Naive thymus-derived CD4-positive, alpha-beta T cell (primary cell): ENCODE measurements at regions not wholly inside any gene's neighbourhood (a gene's known extent, or its start where the extent isn't known, plus 50 kb on each side); places are given as distances from the start of the nearest gene placed in this dataset.

Experiments used
- ATAC-seq: fragments of 150-1000 bp; cut with Tn5 transposase; 2 replicates; pipeline ENCODE4 v1.10.0; 2021; ENCODE audit warnings: mild to moderate bottlenecking, moderate library complexity
- CTCF ChIA-PET: fragments of 350-600 bp; sonication (Branson Sonifier 250); formaldehyde crosslinking; loops from one replicate; lab custom pipeline; 2021; ENCODE audit warnings: antibody characterized with exemption; lab: Charles Lee
- POLR2A ChIA-PET: fragments of 350-600 bp; sonication (Branson Sonifier 250); formaldehyde crosslinking; loops from one replicate; lab custom pipeline; 2021; ENCODE audit warnings: antibody characterized with exemption, inconsistent platforms; lab: Charles Lee
- DNase-seq, 9 donors: peaks; one replicate each; pipeline versions ENCODE4 v3.0.0 to v3.0.0-alpha.2; 2020 to 2022; ENCODE audit warnings: mixed read lengths in 1 of 9
- H3K27ac ChIP-seq: one replicate; pipeline ENCODE4 v1.7.0; 2013; ENCODE audit warnings: mild to moderate bottlenecking, low read depth, low read length, moderate library complexity
- H3K27me3 ChIP-seq, 2 donors: one replicate each; pipeline ENCODE4 v1.7.0; 2013; ENCODE audit warnings: low read length in 2 of 2, mild to moderate bottlenecking in 2 of 2, moderate library complexity in 2 of 2; ENCODE audit not compliant: control insufficient read depth in 2 of 2, insufficient read depth in 2 of 2
- H3K36me3 ChIP-seq, 3 experiments: 1 replicate in 2 of 3; 2 replicates in 1 of 3; pipeline ENCODE4 v1.7.0; 2013; ENCODE audit warnings: low read length in 3 of 3, mild to moderate bottlenecking in 3 of 3, moderate library complexity in 1 of 3; ENCODE audit not compliant: insufficient read depth in 3 of 3, control insufficient read depth in 2 of 3
- H3K4me1 ChIP-seq, 2 donors: one replicate each; pipeline ENCODE4 v1.7.0; 2013; ENCODE audit warnings: low read length in 2 of 2, mild to moderate bottlenecking in 2 of 2, moderate library complexity in 1 of 2; ENCODE audit not compliant: control insufficient read depth in 2 of 2, insufficient read depth in 2 of 2
- H3K4me3 ChIP-seq: 2 replicates; pipeline ENCODE4 v1.7.0; 2013; ENCODE audit warnings: mild to moderate bottlenecking, low read length
- H3K9me3 ChIP-seq, 3 experiments: 1 replicate in 2 of 3; 2 replicates in 1 of 3; pipeline ENCODE4 v1.7.0; 2013; ENCODE audit warnings: low read length in 3 of 3; ENCODE audit not compliant: control insufficient read depth in 2 of 3
- H3K27ac Mint-ChIP-seq, 9 donors: one replicate each; pipeline ENCODE4 v1.8.0; 2020 to 2022; ENCODE audit warnings: mixed read lengths in 9 of 9, mild to moderate bottlenecking in 8 of 9, moderate library complexity in 5 of 9, inconsistent platforms in 2 of 9
- H3K27me3 Mint-ChIP-seq, 5 donors: one replicate each; pipeline ENCODE4 v1.8.0; 2021 to 2022; ENCODE audit warnings: mixed read lengths in 5 of 5, mild to moderate bottlenecking in 1 of 5
- H3K36me3 Mint-ChIP-seq, 5 donors: one replicate each; pipeline ENCODE4 v1.8.0; 2020 to 2022; ENCODE audit warnings: mixed read lengths in 5 of 5, mild to moderate bottlenecking in 3 of 5, inconsistent platforms in 1 of 5
- H3K4me1 Mint-ChIP-seq, 7 donors: one replicate each; pipeline ENCODE4 v1.8.0; 2020 to 2022; ENCODE audit warnings: mixed read lengths in 7 of 7, mild to moderate bottlenecking in 3 of 7, inconsistent platforms in 1 of 7
- H3K4me3 Mint-ChIP-seq, 10 donors: one replicate each; pipeline ENCODE4 v1.8.0; 2020 to 2022; ENCODE audit warnings: mild to moderate bottlenecking in 10 of 10, mixed read lengths in 10 of 10, moderate library complexity in 6 of 10, inconsistent platforms in 2 of 10
- H3K9me3 Mint-ChIP-seq, 11 donors: one replicate each; pipeline ENCODE4 v1.8.0; 2020 to 2022; ENCODE audit warnings: mixed read lengths in 11 of 11, mild to moderate bottlenecking in 4 of 11, inconsistent platforms in 1 of 11, moderate library complexity in 1 of 11
- intact Hi-C, 2 donors: fragments of 100-400 bp; cut with micrococcal nuclease; formaldehyde crosslinking; loops; one replicate each; pipeline ENCODE4 v1.15.1; 2023

GRCh38 chr18:41353777-41354528 is 601.1 kb upstream of the PIK3C3 start:
- H3K36me3 Mint-ChIP-seq, result no peaks in the 10 kb centered on the region
- CTCF ChIA-PET, result no interaction called here
- peaks cover 0 to 28% (median 10%) of the 10 kb centered on the region in 11 donors for H3K9me3 Mint-ChIP-seq
- Histone ChIP-seq H3K27me3 (no peaks in the 10 kb centered on the region), H3K9me3 (no peaks in the 10 kb centered on the region), H3K27ac (no peak overlapping the region), H3K36me3 (no peaks in the 10 kb centered on the region), H3K4me1 (no peaks in the 10 kb centered on the region), H3K4me3 (no peak overlapping the region)
- ATAC-seq, result no peak
- no peak overlapping the region for H3K27ac Mint-ChIP-seq
- no peaks in the 10 kb centered on the region for H3K27me3 Mint-ChIP-seq
- no peak for DNase-seq
- no peaks in the 10 kb centered on the region for H3K4me1 Mint-ChIP-seq
- H3K4me3 Mint-ChIP-seq, result no peak overlapping the region
- POLR2A ChIA-PET, result no interaction called here
- intact Hi-C loops, result no loop called here

- Mint-ChIP-seq H3K9me3 (peaks cover 0 to 19% (median 0%) of the 10 kb centered on the region in 11 donors), H3K4me1 (no peaks in the 10 kb centered on the region), H3K36me3 (no peaks in the 10 kb centered on the region), H3K27me3 (no peaks in the 10 kb centered on the region), H3K4me3 (no peak overlapping the region), H3K27ac (no peak overlapping the region)
- Histone ChIP-seq H3K27ac (no peak overlapping the region), H3K4me3 (no peak overlapping the region), H3K27me3 (no peaks in the 10 kb centered on the region), H3K9me3 (no peaks in the 10 kb centered on the region), H3K4me1 (no peaks in the 10 kb centered on the region), H3K36me3 (no peaks in the 10 kb centered on the region)
- CTCF ChIA-PET, result no interaction called here
- intact Hi-C loops, result no loop called here
- no peak for DNase-seq
- POLR2A ChIA-PET, result no interaction called here
- no peak for ATAC-seq
Observed at GRCh38 chr18:41351430-41351829, 603.6 kb upstream of the PIK3C3 start.

GRCh38 chr18:41347057-41347456 is 608.0 kb upstream of the PIK3C3 start:
- POLR2A ChIA-PET, result no interaction called here
- H3K9me3 Mint-ChIP-seq, result peaks cover 0 to 24% (median 4%) of the 10 kb centered on the region in 11 donors
- Histone ChIP-seq H3K36me3 (no peaks in the 10 kb centered on the region), H3K4me3 (no peak overlapping the region), H3K27me3 (no peaks in the 10 kb centered on the region), H3K9me3 (no peaks in the 10 kb centered on the region), H3K4me1 (no peaks in the 10 kb centered on the region), H3K27ac (no peak overlapping the region)
- H3K4me3 Mint-ChIP-seq, result no peak overlapping the region
- H3K27me3 Mint-ChIP-seq, result no peaks in the 10 kb centered on the region
- DNase-seq, result no peak
- H3K4me1 Mint-ChIP-seq, result no peaks in the 10 kb centered on the region
- CTCF ChIA-PET, result interaction anchor here (0.6 kb wide), 1 partner anchor 193 kb away, joined by 3 read pairs; no protein-coding TSS in a partner anchor
- no peaks in the 10 kb centered on the region for H3K36me3 Mint-ChIP-seq
- intact Hi-C loops, result no loop called here
- H3K27ac Mint-ChIP-seq, result no peak overlapping the region
- no peak for ATAC-seq

- no peaks in the 10 kb centered on the region for H3K27me3 Mint-ChIP-seq
- Histone ChIP-seq H3K9me3 (no peaks in the 10 kb centered on the region), H3K4me1 (no peaks in the 10 kb centered on the region), H3K36me3 (no peaks in the 10 kb centered on the region), H3K27ac (no peak overlapping the region), H3K4me3 (no peak overlapping the region), H3K27me3 (no peaks in the 10 kb centered on the region)
- no peaks in the 10 kb centered on the region for H3K36me3 Mint-ChIP-seq
- ChIA-PET POLR2A (no interaction called here), CTCF (no interaction called here)
- ATAC-seq, result no peak
- no peaks in the 10 kb centered on the region for H3K4me1 Mint-ChIP-seq
- H3K9me3 Mint-ChIP-seq, result peaks cover 0 to 30% (median 6%) of the 10 kb centered on the region in 11 donors
- intact Hi-C loops, result no loop called here
- no peak overlapping the region for H3K27ac Mint-ChIP-seq
- no peak for DNase-seq
- H3K4me3 Mint-ChIP-seq, result no peak overlapping the region
Observed at GRCh38 chr18:41343808-41344207, 611.2 kb upstream of the PIK3C3 start.

- H3K4me1 Mint-ChIP-seq, result no peaks in the 10 kb centered on the region
- Histone ChIP-seq H3K27ac (no peak overlapping the region), H3K4me1 (no peaks in the 10 kb centered on the region), H3K36me3 (no peaks in the 10 kb centered on the region), H3K27me3 (no peaks in the 10 kb centered on the region), H3K9me3 (no peaks in the 10 kb centered on the region), H3K4me3 (no peak overlapping the region)
- no peaks in the 10 kb centered on the region for H3K36me3 Mint-ChIP-seq
- H3K4me3 Mint-ChIP-seq, result no peak overlapping the region
- ChIA-PET POLR2A (no interaction called here), CTCF (no interaction called here)
- no peaks in the 10 kb centered on the region for H3K27me3 Mint-ChIP-seq
- intact Hi-C loops, result loop anchor here in 1 of 2 donors (10.0 kb wide), 1 partner anchor 294 kb away; no protein-coding TSS in a partner anchor
- H3K9me3 Mint-ChIP-seq, result peaks cover 0 to 28% (median 8%) of the 10 kb centered on the region in 11 donors
- DNase-seq (no peak), ATAC-seq (no peak)
- H3K27ac Mint-ChIP-seq, result no peak overlapping the region
Observed at GRCh38 chr18:41338341-41338740, 616.7 kb upstream of the PIK3C3 start.

GRCh38 chr18:41331661-41332060 is 623.4 kb upstream of the PIK3C3 start:
- Mint-ChIP-seq H3K36me3 (no peaks in the 10 kb centered on the region), H3K27ac (no peak overlapping the region), H3K9me3 (peaks cover 2 to 23% (median 7%) of the 10 kb centered on the region in 11 donors), H3K4me3 (no peak overlapping the region), H3K4me1 (no peaks in the 10 kb centered on the region), H3K27me3 (no peaks in the 10 kb centered on the region)
- H3K27ac ChIP-seq, result no peak overlapping the region
- ChIA-PET CTCF (interaction anchor here (0.7 kb wide), 1 partner anchor 504 kb away, joined by 3 read pairs; no protein-coding TSS in a partner anchor), POLR2A (no interaction called here)
- no peaks in the 10 kb centered on the region for H3K27me3 ChIP-seq
- intact Hi-C loops, result loop anchor here in 1 of 2 donors (10.0 kb wide), 1 partner anchor 287 kb away; no protein-coding TSS in a partner anchor
- H3K9me3 ChIP-seq, result no peaks in the 10 kb centered on the region
- no peaks in the 10 kb centered on the region for H3K4me1 ChIP-seq
- DNase-seq, result no peak
- H3K36me3 ChIP-seq, result no peaks in the 10 kb centered on the region
- no peak for ATAC-seq
- H3K4me3 ChIP-seq, result no peak overlapping the region

GRCh38 chr18:41326311-41326710 is 628.7 kb upstream of the PIK3C3 start:
- intact Hi-C loops, result no loop called here
- H3K9me3 Mint-ChIP-seq, result peaks cover 4 to 31% (median 10%) of the 10 kb centered on the region in 11 donors
- Histone ChIP-seq H3K9me3 (no peaks in the 10 kb centered on the region), H3K27me3 (no peaks in the 10 kb centered on the region), H3K4me3 (no peak overlapping the region), H3K27ac (no peak overlapping the region), H3K4me1 (no peaks in the 10 kb centered on the region), H3K36me3 (no peaks in the 10 kb centered on the region)
- DNase-seq, result no peak
- H3K27me3 Mint-ChIP-seq, result no peaks in the 10 kb centered on the region
- no peak overlapping the region for H3K4me3 Mint-ChIP-seq
- H3K36me3 Mint-ChIP-seq, result no peaks in the 10 kb centered on the region
- ATAC-seq, result no peak
- H3K4me1 Mint-ChIP-seq, result no peaks in the 10 kb centered on the region
- no peak overlapping the region for H3K27ac Mint-ChIP-seq
- ChIA-PET POLR2A (no interaction called here), CTCF (no interaction called here)
